GM18858 (cell line): ENCODE measurements at regions not wholly inside any gene's neighbourhood (a gene's known extent, or its start where the extent isn't known, plus 50 kb on each side); places are given as distances from the start of the nearest gene placed in this dataset.

Experiments used
- ATAC-seq: cut with Tn5 transposase; IDR thresholded peaks from one replicate; pipeline ENCODE4 v1.9.1; 2021; ENCODE audit not compliant: unreplicated experiment

DNA sequence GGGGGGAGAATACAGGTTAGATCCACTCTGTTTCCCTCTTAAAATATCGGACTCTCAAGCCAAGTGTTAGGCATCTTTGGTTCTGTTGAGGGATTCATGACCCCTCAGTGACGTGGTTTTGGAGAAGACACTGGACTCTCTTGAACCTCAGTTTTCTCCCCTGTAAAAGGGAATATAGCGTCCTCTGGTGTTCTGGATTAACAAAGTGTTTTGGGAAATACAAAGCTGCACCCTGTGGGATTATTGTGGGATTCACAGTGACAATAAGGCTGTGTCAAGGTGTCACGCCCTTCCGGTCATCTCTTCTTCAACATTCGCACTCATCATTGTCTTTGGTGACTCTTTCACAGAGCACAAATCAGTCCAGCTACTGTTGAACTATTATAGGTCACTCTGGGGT, 139.0 kb downstream of the IRX1 start:
- ATAC-seq, result no peak

- ATAC-seq, result no peak
Observed at GRCh38 chr5:3736466-3736865, 140.8 kb downstream of the IRX1 start.

DNA sequence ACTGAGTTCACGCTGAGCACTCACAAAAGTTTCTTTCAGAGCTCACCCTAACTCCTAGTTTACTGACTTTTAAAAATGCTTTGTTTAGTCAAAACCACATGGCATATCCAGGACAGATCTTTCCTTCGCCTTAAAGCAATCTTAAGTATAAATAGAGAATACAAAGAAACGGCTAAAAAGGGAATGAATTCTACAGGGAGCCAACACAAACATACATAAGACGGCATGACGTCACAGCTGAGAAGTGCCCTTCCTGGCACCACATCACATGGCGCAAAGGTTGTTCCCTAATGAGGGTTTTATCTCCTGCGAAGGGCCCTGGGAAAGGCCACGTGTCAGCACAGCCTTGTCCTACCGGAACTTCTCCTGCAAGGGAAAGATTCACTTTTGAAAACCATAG, 141.3 kb downstream of the IRX1 start:
- no peak for ATAC-seq

DNA sequence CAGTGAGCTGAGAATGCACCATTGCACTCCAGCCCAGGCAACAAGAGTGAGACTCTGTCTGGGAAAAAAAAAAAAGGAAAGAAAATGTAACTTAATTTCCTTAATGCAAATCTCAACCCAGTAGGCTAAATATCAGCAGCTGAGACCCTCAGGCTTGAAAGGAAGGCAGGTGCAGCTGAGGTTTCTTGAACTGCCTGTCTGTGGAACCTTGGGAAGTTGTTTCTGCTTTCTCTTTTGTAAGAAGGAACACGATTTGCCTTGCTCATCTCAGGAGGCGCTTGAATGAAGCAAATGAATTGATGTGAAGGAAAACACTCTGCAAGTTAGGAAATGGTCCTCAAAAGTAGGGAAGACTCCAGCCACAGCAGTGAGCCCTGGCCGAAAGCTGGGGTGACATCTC, 143.3 kb downstream of the IRX1 start:
- no peak for ATAC-seq

GRCh38 chr5:3740546-3741373, 145.1 kb downstream of the IRX1 start:
- no peak for ATAC-seq

- no peak for ATAC-seq
Observed at GRCh38 chr5:3741374-3741770, 145.7 kb downstream of the IRX1 start.

- no peak for ATAC-seq
Observed at GRCh38 chr5:3742750-3743149, 147.1 kb downstream of the IRX1 start.

GRCh38 chr5:3751846-3752245, 156.2 kb downstream of the IRX1 start:
- ATAC-seq, result no peak

- no peak for ATAC-seq
Observed at GRCh38 chr5:3778000-3778550, 182.4 kb downstream of the IRX1 start.

- no peak for ATAC-seq
Observed at GRCh38 chr5:3778945-3779344, 183.3 kb downstream of the IRX1 start.

- ATAC-seq, result no peak
Observed at GRCh38 chr5:3780278-3780677, 184.6 kb downstream of the IRX1 start.

DNA sequence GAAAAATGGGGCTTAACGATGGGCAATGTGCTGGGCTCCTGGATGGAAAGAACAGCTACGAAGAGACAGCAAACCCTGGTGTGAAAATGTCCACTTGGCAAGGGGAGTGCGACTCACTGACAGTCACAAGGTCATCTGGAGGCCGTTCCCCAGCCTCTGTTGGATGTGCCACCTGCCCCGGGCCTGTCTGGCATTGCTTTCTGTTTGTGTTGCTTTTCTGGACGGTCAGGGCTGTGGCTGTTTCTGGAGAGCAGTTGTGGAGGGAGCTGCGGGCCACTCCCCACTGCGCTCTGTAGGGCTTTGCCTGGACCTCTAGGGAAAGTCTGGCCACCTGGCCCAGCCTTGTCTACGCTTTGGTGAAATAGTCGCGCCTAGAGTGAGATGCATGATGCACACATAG, 185.3 kb downstream of the IRX1 start:
- no peak for ATAC-seq

GRCh38 chr5:3784854-3785253, 189.2 kb downstream of the IRX1 start:
- ATAC-seq, result no peak

DNA sequence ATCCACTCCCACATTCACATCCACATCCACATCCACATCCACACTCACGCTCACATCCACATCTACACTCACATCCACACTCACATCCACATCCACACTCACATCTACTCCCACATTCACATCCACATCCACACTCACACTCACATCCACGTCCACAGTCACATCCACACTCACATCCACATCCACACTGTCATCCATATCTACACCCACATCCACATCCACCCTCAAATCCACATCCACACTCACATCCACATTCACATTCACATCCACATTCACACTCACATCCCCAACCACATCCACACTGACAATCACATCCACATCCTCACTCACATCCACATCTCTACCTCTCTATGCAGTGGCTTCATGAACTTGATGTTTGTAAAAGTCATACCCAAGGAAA, 190.5 kb downstream of the IRX1 start:
- ATAC-seq, result no peak

GRCh38 chr5:3786891-3787430, 191.3 kb downstream of the IRX1 start:
- ATAC-seq, result no peak

- no peak for ATAC-seq
Observed at GRCh38 chr5:3787604-3788003, 192.0 kb downstream of the IRX1 start.

DNA sequence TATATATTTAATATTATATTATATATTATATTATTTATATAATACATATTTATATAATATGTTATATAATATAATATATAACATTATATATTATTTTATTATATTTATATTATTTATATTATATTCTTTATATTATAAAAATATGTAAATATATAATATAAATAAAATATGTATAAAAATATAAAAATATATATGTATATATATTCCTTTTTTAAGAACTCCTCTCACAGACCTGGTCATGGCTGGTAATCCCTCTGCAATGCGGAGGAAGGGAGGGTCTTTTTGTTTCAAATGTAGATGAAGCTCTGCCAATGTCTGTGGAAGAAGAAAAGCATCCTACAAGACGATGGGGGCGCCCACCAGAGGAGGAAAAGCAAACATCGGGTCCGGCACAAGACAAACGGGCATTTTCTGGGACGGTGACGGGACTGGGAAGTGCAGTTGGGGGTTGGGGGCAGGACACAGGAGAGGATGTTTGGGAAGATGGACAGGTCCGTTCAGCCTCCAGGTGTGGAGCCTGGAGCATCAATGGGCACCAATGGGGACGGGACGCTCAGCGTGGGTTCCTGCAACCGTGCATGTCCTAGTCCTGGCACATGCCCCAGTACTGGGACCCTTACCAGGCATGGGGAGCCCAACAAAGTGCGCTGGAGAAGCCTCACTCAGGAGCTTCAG, 194.0 kb downstream of the IRX1 start:
- no peak for ATAC-seq

- no peak for ATAC-seq
Observed at GRCh38 chr5:3793162-3793561, 197.5 kb downstream of the IRX1 start.

DNA sequence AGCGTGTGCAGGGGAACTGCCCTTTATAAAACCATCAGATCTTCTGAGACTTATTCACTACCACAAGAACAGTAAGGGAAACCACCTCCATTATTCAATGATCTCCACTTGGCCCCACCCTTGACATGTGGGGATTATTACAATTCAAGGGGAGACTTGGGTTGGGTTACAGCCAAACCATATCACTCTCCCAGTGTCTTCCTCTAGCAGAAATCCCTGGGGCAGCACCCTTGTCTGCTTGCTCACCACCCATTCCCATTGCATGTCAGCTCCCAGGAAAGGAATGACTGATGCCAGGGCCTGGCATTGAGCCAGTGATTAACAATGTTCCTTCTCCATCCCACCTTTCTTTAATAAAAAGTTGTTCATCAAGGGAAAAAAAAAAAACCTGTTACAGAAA, 199.0 kb downstream of the IRX1 start:
- no peak for ATAC-seq

DNA sequence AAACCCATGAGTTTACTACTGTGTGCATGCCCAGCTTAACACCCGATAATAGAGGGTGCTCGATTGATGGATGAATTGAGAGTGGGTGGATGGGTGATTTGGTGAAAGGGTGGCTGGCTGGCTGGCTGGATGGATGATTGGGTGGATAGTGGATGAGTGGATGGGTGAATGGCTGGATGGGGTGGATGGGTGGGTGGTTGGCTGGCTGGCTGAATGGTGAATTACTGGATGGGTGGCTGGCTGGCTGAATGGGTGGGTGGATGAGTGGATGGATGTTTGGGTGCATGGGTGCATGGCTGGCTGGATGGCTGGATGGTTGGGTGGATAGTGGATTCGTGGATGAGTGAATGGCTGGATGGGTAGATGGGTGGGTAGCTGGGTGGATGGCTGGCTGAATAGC, 201.1 kb downstream of the IRX1 start:
- no peak for ATAC-seq

DNA sequence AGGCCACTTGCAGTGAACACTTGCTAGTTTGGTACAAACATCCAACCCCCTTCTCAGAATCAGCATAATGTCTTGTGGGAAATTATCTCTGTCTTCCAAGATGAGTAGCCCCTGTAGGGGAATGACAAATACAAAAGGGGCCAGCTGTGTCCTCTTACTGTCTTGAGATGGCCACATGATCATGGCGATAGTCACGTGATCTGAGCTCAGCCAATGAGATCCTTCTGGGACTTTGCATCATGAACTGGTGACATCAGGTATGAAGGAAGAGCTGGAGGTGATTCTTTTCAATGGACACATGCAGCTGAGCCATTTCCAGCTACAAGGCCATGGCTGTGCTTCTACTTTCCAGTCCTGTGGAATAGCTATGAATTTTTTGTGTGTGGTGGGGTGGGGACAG, 206.3 kb downstream of the IRX1 start:
- no peak for ATAC-seq

- ATAC-seq, result no peak
Observed at GRCh38 chr5:3809455-3809854, 213.8 kb downstream of the IRX1 start.
